Choroid plexus epithelial cell (primary cell): ENCODE measurements at regions not wholly inside any gene's neighbourhood (a gene's known extent, or its start where the extent isn't known, plus 50 kb on each side); places are given as distances from the start of the nearest gene placed in this dataset.
A peak's percentile ranks its signal among the peaks of the same experiment; 100 is the strongest.

Experiments used
- DNase-seq: peaks from one replicate; pipeline ENCODE4 v3.0.0-alpha.2; 2010; ENCODE audit warnings: low read depth
- H3K4me3 ChIP-seq: 2 replicates; pipeline ENCODE4 v1.5.1; 2011; ENCODE audit warnings: low read depth, mild to moderate bottlenecking, control low read depth, low read length, moderate library complexity
- TF ChIP-seq, protein P1 (sequence below): conservative IDR thresholded peaks from 2 replicates; pipeline ENCODE4 v1.5.1; 2011; ENCODE audit warnings: low read depth, mild to moderate bottlenecking, control low read depth, inconsistent platforms, low read length, moderate library complexity

DNA sequence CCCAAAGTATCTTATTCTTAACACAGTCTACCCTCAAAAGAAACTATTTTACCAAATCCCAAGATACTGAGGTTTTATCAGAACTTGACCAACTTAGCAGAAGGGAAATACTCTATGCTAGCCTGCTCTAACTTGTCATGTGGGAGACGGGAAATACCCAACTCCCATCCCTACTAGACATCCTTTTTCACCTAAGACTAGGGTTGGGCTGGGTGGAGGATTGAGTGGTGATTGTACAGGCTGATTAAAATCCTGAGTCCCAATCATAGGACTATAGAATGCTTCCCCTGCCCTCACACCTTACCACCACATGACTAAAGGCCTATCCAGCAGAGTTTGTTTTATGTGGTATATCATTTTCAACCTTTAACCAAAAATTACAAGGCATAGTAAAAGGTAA is 786.5 kb downstream of the TAF11L14 start:
- H3K4me3 ChIP-seq: no peak overlapping the region
- DNase-seq: no peak
- TF ChIP-seq, protein P1, sequence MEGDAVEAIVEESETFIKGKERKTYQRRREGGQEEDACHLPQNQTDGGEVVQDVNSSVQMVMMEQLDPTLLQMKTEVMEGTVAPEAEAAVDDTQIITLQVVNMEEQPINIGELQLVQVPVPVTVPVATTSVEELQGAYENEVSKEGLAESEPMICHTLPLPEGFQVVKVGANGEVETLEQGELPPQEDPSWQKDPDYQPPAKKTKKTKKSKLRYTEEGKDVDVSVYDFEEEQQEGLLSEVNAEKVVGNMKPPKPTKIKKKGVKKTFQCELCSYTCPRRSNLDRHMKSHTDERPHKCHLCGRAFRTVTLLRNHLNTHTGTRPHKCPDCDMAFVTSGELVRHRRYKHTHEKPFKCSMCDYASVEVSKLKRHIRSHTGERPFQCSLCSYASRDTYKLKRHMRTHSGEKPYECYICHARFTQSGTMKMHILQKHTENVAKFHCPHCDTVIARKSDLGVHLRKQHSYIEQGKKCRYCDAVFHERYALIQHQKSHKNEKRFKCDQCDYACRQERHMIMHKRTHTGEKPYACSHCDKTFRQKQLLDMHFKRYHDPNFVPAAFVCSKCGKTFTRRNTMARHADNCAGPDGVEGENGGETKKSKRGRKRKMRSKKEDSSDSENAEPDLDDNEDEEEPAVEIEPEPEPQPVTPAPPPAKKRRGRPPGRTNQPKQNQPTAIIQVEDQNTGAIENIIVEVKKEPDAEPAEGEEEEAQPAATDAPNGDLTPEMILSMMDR: no peak

DNA sequence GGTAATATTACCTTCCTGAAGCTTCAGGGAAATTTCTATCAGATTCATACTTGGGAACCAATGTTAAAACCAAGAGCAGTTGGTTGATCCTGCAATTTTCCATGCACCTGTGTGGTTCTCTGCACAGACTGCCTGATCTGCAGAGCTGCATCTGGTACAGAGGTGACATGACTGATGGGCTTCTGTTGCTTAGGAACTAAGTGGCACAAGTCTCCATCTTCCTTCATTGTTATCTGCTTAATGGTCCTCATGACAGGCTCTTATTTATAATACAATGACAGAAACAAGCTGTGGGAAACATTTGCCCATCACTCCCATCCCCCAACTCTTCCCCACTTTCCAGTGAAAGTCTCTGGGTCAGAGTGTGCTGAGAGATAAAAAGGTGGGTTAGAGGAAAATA is 799.1 kb downstream of the TAF11L14 start:
- no peak overlapping the region for H3K4me3 ChIP-seq
- DNase-seq: no peak
- TF ChIP-seq, protein P1: no peak

DNA sequence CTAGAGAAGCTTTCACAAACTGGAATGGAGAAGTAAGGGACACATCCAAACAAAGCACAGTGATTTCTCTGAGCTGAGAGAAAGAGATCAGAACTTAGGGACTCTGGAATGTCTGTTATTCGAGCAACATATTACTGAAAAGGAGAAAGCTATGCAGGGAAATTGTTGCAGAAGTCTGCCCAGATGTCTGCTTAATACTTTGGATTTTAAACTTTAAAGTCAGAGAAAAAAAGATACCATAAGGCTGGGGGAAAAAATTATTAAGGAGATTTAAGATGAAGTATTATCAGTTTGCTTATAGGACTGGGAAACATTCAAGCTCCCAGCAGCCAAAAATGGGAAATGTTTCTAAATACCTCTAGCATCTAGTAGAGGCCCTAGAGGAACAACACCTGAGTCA is 803.9 kb downstream of the TAF11L14 start:
- TF ChIP-seq, protein P1: no peak

DNA sequence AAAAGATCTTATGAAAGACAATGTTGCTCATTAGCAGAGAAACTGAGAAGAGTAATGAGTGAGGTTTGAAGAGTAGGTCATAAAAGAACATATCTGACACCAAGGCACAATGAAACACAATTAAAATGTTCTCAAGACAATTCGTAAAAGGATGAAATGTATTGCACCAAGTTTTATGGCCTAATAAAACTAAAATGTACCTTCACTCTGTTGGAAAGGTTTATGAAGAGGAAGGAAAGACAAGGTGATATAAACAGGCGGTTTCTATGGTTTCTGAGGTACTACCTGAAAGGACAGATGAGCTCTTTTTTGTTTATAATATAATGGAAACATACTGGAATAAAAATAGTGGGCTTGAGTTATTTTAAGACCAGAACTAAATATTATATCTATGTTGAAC is 821.3 kb downstream of the TAF11L14 start:
- H3K4me3 ChIP-seq: no peak overlapping the region
- DNase-seq: no peak
- TF ChIP-seq, protein P1: no peak

More for the DNA sequence above, 803.9 kb downstream of the TAF11L14 start:
- DNase-seq: no peak
- no peak overlapping the region for H3K4me3 ChIP-seq

DNA sequence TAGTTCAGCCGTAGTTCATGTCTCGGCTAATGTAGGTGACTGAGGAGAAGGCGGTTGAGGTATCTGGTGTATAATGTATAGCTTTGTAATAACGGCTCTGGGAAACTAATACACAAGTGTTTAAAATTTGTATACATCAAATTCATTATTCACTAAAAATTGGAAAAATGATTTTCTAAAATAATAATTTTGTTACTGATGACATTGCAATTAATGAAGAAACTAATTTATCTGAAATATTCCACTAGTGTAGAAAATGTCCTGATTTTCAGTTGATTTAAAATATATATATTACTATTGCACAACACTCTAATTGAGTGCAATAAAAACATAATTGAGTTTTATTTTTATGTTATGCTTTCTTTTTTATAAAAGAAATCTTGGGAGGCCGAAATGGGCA is 823.0 kb downstream of the TAF11L14 start:
- TF ChIP-seq, protein P1: no peak
- no peak for DNase-seq
- no peak overlapping the region for H3K4me3 ChIP-seq

DNA sequence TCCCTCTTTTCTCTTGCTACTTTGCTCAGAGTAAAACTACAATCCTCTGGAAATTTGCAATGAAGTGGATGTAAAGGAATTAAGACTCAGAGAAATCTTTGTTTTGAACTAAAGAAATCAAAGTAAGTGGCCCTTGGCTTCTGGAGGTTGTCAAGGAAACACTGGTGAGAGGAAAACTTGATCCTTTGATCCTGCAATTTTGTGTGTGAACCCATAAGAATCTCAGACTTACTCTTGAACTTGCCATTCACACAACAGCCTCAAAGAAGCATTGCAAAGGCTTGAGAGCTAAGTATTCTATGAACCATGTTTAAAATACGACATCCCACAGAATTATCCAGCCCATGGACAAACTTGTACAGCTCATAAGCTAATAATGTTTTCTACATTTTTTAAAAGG is 827.5 kb downstream of the TAF11L14 start:
- TF ChIP-seq, protein P1: no peak
- DNase-seq: no peak
- no peak overlapping the region for H3K4me3 ChIP-seq

DNA sequence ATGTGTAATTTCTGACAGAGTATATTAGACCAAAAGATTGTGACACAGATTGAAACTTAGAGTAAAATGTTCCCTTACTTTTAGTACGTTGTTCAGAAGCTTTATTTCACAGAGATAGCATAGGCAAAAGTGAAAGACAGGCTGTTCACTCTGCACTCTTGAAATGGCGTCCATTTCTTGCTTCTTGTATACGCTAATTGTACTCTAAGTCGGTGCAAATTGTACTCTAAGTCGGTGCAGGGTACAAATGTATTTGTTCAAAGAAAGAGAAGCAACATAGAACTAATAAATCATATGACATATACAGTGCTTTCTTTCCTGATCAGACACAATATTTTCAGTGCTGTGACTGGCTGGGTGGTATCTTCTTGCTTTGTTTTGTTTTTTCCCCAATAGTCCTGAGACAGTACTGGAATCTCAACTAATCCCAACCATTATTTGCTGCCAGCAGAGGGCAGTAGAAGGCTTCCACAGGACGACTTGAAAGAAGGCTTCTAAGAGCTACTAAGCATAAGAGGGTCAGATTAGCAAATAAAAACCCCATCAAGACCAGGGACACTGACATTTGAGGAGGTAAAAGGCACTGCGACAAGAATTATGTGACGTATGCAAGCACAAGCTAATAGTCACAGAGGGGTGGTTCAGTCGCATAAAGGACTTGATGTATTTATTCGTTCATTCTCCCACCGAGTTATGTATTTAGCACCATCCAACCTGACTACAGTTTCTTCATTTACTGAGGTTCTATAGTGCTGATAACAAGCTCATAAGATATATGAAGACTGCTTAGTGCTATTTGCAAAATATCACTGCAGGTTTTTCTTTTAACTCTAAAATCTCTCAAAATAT is 831.8 kb downstream of the TAF11L14 start:
- DNase-seq: peak; percentile 62

More for the DNA sequence above, 831.8 kb downstream of the TAF11L14 start:
- H3K4me3 ChIP-seq: no peak overlapping the region
- TF ChIP-seq, protein P1: peak; percentile 67
